GM12874 (cell line): ENCODE measurements at regions not wholly inside any gene's neighbourhood (a gene's known extent, or its start where the extent isn't known, plus 50 kb on each side); places are given as distances from the start of the nearest gene placed in this dataset.

ENCODE experiments used
- CTCF ChIP-seq: IDR thresholded peaks from 2 replicates; pipeline ENCODE4 v1.5.1; 2011; ENCODE audit warnings: low read depth, mild to moderate bottlenecking, control low read depth, low read length, moderate library complexity; ENCODE audit not compliant: insufficient read depth

DNA sequence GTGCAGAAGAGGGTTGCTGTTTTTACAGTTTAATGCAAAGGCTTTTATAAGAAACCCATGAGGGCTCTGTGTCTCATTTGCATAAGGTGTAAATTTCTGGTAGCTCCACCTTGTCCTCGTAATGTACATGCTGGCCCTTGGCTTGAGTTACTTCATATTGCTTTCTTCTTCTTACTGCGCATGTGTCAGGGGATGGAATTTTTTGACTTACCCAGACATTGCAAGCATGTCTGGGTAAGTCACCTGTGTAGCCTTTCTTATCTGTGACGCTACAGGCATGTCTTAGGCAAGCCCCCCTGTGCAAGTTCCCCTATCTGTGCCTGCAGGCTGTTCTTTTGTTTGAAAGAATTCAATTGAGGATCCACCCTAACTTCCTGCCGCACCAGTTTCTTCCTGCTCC lies 274.2 kb downstream of the ETNK1 start:
- no peak for TF ChIP-seq CTCF

DNA sequence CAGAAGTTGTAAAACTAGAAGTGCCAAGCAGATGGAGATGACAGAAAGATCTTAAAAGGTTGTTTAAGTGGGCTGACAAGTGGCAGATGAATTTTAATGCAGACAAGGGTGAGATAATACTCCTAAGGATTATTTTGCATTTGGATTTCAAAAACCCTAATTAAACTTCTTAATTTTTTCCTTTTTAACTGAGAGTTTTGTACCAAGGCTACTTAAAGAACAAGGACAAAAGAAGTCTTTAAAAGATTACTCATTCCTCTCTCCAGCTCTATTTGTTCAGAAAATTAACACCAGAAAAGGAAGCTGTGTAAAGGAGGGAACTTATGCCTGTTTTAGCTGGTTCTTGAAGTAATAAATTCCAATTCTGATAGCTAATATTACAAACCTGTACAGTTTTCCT lies 275.4 kb downstream of the ETNK1 start:
- no peak for TF ChIP-seq CTCF

- TF ChIP-seq CTCF, result no peak
These were observed 279.5 kb downstream of the ETNK1 start for GRCh38 chr12:22904485-22904884.

DNA sequence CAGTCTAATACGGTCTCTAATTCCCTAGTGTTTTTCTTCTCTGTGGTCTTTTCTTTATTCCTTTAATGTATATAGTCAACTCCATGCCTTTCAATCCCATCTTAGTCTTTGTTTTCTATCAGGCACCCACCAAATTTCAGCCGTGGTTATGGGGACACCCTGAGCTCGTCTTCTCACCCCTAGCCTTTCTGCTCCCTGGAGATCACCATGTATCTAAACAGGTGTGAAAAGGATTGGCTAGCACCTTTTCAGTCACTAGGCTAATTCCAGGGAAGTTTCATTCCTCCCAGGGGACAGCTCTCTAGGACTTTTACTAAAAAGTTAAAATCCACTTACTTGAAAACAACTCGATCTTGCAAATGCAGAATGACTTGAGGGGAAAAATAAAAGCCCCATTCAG lies 291.3 kb downstream of the ETNK1 start:
- no peak for TF ChIP-seq CTCF

- no peak for TF ChIP-seq CTCF
These were observed 291.8 kb downstream of the ETNK1 start for GRCh38 chr12:22916815-22917214.

GRCh38 chr12:22919883-22920282 lies 294.9 kb downstream of the ETNK1 start:
- TF ChIP-seq CTCF, result no peak

DNA sequence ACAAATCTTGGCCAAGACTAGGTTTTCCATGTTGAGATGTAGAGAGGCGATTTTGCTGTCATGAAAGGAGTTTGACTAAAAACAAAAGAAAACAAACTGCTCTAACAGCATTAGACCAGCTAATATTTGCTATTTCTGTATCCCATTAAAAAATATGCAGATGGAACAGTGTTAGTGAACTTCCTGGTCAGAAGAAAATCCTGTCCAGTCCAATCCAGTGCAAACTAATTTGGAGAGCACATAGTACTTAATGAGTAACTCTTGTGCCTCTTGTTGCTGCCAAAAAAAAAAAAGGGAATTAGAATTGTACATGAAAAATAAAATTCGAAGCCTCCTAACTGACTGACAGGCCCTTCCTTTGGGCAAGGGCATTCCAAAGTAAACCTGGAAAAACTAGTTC lies 298.8 kb downstream of the ETNK1 start:
- TF ChIP-seq CTCF, result no peak

GRCh38 chr12:22924391-22924790 lies 299.4 kb downstream of the ETNK1 start:
- TF ChIP-seq CTCF, result no peak
